ENCODE measurements at regions not wholly inside any gene's neighbourhood (a gene's known extent, or its start where the extent isn't known, plus 50 kb on each side); places are given as distances from the start of the nearest gene placed in this dataset.

- no peak for DNase-seq (ENCODE audit: low read depth)
These were observed 55.4 kb upstream of the EYA4 start for GRCh38 chr6:133185731-133186130.

- no peak for DNase-seq (ENCODE audit: low read depth)
These were observed 54.0 kb upstream of the EYA4 start for GRCh38 chr6:133187114-133187513.

DNA sequence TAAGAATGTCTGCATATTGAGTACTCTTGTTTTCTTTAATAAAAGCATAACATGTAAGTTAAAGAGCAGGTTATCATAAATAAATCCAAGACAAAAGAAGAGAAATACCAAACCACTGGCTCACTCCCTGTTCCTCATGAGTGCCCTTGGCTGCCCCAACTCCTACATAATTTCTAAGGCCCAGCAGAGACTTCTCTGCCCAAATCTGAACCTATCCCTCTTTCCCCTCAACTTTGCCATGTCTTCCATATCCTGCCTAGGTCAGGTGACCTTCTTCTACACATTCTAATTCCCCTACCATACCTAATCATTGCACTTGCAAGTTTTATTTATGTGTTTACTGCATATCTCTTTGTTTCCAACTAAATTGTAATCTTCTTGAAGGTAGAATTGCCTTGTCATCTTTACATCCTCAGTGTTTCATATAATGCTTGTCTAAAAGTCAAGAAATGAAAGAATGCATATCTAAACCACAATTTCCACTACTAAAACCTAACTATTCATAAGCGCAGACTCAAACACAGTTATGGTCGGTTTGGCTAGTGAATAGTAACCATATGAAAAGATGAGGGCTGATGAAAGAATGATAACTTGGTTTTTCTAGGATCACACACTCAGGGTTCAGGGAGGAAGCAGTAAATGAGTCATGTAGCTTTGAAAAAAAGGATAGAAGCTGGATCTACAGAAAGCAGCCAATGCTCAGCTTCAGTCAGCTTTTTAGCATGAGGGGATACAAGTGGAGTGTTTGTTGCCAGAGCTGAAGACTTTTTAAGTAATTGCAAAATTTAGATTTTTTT, 53.3 kb upstream of the EYA4 start:
- DNase-seq (ENCODE audit: low read depth) = no peak

DNA sequence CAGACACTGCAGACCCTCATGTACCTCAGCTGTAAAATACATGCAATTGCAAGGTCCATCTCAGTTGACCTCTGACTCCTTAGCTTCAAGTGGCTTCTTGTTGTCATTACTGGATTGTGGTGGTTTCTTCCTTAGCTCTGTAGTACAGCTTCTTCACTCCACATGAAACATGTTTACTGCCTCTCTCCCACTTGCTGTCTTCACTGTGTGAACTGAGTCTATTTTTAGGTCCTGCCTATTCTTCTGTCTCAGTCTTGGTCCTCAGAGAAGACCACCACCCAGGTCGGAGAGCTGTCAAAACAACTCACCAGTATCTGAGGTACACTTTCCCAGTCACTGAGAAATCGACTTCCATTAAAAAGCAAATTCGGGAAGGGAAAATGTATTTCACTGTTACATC, 50.2 kb upstream of the EYA4 start:
- no peak for DNase-seq (ENCODE audit: low read depth)

DNA sequence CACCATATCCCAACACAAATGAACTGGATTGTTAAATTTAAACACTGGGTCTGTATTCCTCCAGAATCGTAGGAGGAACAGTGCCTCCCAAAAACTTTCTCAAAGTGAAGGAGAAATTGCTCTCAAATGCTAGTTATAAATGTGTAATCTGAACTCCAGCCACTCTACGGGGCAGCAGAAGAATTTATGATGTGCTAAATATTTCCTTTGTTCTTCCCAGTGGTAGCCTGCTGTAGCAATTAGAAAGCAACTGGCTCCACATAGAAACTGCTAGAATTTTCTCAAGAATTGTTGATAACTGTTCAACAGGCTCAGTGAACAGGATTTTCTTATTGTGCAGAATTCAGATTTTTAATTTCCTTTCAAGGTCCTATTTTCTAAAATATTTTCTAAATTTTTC, 49.8 kb upstream of the EYA4 start:
- no peak for DNase-seq (ENCODE audit: low read depth)
